HUES6 (cell line): ENCODE measurements at regions not wholly inside any gene's neighbourhood (a gene's known extent, or its start where the extent isn't known, plus 50 kb on each side); places are given as distances from the start of the nearest gene placed in this dataset.

Source experiments
- H3K27ac ChIP-seq: 2 replicates; pipeline ENCODE4 v1.7.0; 2013; ENCODE audit warnings: low read depth, mild to moderate bottlenecking, low read length, inconsistent platforms
- H3K27me3 ChIP-seq: 2 replicates; pipeline ENCODE4 v1.6.1; 2013; ENCODE audit warnings: low read length; ENCODE audit not compliant: control insufficient read depth, insufficient read depth
- H3K36me3 ChIP-seq: 2 replicates; pipeline ENCODE4 v1.6.1; 2013; ENCODE audit warnings: low read length; ENCODE audit not compliant: control insufficient read depth, insufficient read depth
- H3K4me1 ChIP-seq: 2 replicates; pipeline ENCODE4 v1.6.1; 2013; ENCODE audit warnings: low read length; ENCODE audit not compliant: control insufficient read depth, insufficient read depth
- H3K4me3 ChIP-seq: 2 replicates; pipeline ENCODE4 v1.5.1; 2013; ENCODE audit warnings: low read depth, low read length
- H3K9ac ChIP-seq: one replicate; pipeline ENCODE4 v1.6.1; 2013; ENCODE audit warnings: mild to moderate bottlenecking, low read length
- H3K9me3 ChIP-seq: 2 replicates; pipeline ENCODE4 v1.6.1; 2013; ENCODE audit warnings: low read depth, low read length; ENCODE audit not compliant: control insufficient read depth, insufficient read depth

DNA sequence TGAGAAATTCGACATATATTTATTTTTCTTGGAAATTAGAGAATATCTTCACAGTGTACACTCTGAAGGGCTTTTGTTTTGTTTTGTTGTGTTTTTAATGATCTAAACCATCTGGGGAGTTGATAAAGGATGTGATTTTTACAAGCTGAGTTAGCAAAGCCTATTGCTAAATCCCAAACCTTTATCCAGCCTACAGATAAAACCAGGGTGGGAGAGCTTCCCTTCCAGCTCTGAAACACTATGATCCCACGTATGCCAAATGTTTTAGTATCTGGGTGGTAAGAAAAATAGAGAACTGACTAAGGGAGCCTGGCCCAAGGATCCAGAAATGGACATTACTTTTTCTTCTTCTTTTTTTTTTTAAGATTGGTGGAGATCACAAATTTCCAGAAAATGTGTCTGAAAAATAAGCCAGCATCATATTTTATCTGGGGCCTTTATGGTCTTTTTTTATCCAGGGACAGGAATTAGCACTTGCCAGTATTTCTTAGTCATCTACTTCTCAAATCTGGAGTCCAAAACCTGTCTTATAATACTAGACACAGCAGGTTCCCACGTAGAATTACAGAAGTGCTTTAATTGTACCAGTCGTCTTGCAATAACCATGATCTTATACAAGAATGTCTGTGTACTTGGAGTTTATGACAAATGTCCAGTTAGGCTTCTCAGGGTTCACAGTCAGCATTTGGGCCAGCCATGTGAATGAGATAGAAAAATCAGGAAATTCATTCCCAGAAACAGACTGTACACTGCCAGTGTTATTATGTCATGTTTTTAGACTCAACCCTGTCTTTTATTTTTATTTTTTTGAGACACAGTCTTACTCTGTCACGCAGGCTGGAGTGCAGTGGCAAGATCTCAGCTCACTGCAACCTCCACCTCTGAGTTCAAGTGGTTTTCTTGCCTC lies 290.8 kb upstream of the MPDZ start:
- no peaks in the 10 kb centered on the region for H3K36me3 ChIP-seq
- peaks cover 13% of the 10 kb centered on the region for H3K27me3 ChIP-seq
- H3K9ac ChIP-seq: no peak overlapping the region
- H3K9me3 ChIP-seq: no peaks in the 10 kb centered on the region
- no peak overlapping the region for H3K4me3 ChIP-seq
- no peak overlapping the region for H3K27ac ChIP-seq
- peaks cover 6% of the 10 kb centered on the region for H3K4me1 ChIP-seq

DNA sequence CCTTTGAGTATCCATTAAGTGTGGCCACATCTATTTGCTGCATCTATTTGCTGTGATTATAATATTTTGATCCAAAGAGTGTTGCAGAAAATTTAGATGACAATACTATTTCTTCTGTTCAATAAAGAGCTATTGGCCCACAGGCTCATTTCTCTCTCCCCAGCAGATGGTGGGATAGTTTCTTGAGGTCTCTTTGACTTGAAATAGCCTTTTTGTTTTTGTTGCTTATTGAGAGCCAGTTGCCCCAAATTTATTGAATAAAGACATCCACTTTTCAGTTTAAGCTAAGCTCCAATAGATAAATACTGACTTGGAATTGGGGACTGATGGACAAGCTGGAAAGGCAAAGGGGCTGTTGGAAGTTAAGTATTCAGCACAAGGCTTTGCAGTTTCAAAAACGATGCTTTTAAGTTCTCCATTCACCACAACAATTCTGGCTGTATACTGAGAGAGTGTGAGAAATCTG lies 290.1 kb upstream of the MPDZ start:
- Histone ChIP-seq H3K9me3 (no peaks in the 10 kb centered on the region), H3K4me3 (no peak overlapping the region), H3K4me1 (0 out of 2 replicates have a peak, but pooled peaks cover 3% of the 10 kb centered on the region), H3K9ac (no peak overlapping the region), H3K27me3 (peaks cover 13% of the 10 kb centered on the region), H3K27ac (no peak overlapping the region), H3K36me3 (no peaks in the 10 kb centered on the region)

DNA sequence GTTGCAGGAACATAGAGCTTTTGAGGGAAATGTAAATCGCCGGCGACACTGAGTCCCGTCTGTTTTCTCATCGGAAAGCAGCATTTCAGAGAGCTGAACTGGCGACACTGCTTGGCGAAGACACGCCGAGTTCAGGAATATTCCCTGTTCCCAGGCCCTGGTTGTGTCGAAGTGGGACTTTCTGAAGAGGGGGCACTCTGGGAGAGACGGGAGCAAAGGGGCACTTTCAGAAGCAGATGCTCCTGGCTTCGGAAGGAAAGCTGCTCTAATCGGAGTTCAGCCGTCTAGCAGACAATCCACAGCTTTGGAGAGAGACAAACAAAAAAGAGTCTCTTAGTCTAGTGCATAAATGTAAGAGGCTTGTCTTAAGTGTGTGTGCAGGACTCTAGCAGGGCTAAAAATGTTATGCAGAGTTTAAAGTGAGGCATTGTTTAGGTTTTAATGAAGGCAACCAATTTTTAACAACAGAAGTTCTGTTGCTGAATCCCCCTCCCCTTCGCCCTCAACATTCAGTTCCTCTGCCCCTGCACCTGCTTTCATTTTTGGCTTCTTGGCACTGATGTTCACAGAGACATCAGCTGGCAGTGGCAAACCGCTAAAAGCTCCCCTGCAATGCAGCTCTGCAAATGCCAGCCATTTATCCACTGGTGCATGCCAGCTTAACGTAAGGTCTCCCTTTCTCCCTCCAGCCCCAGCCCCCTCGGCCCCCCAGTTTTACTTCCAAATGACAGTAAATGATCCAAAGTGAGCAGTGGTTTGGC lies 289.5 kb upstream of the MPDZ start:
- Histone ChIP-seq H3K27me3 (peaks cover 13% of the 10 kb centered on the region), H3K4me1 (0 out of 2 replicates have a peak, but pooled peaks cover 3% of the 10 kb centered on the region), H3K9me3 (no peaks in the 10 kb centered on the region), H3K27ac (no peak overlapping the region), H3K36me3 (no peaks in the 10 kb centered on the region), H3K9ac (peak overlapping the region; percentile 52), H3K4me3 (peak overlapping the region; percentile 69)

DNA sequence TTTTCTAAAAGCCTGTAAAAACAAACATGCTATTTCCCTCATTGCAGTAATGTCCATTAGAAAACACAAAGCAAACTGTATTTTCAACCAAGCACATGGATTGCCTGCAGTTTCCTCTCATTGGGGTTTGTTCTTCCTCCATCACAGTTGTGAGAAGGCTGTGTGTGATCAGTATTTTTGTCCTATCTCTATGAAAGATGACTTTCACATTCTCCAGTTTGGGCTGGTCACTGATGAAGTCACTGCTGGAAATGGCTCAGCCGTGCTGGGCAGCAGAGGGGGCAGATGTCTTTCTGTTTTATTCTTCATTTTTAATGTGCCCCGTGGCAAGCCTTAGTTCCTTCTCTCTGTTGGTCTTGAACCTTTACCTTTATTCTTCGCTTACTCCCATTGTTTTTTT lies 288.9 kb upstream of the MPDZ start:
- H3K27me3 ChIP-seq: peaks cover 13% of the 10 kb centered on the region
- peak overlapping the region; percentile 52 for H3K9ac ChIP-seq
- peak overlapping the region; percentile 69 for H3K4me3 ChIP-seq

DNA sequence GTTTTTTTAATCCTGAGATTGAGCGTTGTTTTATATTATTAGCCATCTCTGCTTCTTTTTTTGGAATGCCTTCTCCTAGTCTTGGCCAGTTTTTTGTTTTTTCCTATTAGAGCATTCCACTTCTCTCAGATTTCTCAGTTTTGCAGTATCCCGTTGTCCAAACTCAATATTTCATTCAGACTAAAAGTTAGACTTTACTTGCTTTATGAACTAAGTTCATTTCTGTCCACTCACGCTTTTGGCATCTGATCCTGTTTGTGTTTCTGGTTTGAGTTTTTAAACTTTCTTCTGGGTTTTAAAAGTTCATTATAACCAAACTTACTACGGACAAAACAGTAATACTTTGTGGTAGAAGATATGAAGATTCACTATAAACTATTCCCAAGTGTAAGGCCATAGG lies 288.3 kb upstream of the MPDZ start:
- Histone ChIP-seq H3K27ac (no peak overlapping the region), H3K4me1 (0 out of 2 replicates have a peak, but pooled peaks cover 3% of the 10 kb centered on the region), H3K9me3 (no peaks in the 10 kb centered on the region), H3K27me3 (peaks cover 13% of the 10 kb centered on the region), H3K9ac (no peak overlapping the region), H3K4me3 (no peak overlapping the region), H3K36me3 (no peaks in the 10 kb centered on the region)

More for the DNA sequence above, 288.9 kb upstream of the MPDZ start:
- Histone ChIP-seq H3K4me1 (0 out of 2 replicates have a peak, but pooled peaks cover 3% of the 10 kb centered on the region), H3K9me3 (no peaks in the 10 kb centered on the region), H3K27ac (no peak overlapping the region), H3K36me3 (no peaks in the 10 kb centered on the region)

DNA sequence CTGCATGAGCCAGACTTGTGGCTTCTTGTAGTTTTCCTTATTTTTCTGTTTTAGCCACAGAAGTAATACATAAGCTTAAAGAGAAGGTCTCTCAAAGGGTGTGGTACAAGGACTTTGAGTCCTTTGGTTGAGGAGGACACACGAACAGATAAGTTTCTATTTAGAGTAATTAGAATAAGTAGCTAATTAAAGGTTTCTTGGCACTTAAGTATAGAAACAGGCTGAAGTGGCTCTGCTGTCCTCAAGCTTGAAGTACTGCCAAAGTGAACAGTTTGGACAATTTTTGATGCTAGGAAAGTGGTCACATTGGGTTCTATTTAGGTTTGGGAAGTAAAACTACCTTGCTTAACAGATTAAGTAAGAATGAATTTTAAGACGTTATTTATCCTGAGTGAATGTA lies 278.3 kb upstream of the MPDZ start:
- H3K9ac ChIP-seq: no peak overlapping the region

DNA sequence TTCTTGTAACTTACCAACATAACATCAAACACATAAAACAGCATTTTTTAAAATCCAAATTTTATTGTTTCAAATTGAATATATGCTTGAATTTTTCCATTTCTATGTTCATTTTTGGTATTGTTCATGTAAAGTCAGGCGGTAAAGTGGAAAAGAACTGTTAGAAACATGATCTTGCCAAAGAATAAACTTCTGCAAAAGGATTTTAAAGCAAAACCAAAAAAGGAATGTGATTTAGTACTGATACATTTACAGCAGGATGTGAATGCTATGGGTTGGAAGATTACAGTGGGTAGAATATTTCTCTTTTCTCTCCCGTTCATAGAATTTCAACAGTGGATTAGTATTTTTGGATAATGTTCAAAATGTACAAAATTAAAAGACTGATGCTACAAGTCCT lies 277.2 kb upstream of the MPDZ start:
- Histone ChIP-seq H3K27ac (no peak overlapping the region), H3K36me3 (no peaks in the 10 kb centered on the region), H3K27me3 (no peaks in the 10 kb centered on the region), H3K4me3 (no peak overlapping the region), H3K4me1 (no peaks in the 10 kb centered on the region), H3K9ac (no peak overlapping the region), H3K9me3 (no peaks in the 10 kb centered on the region)

More for the DNA sequence above, 278.3 kb upstream of the MPDZ start:
- Histone ChIP-seq H3K9me3 (no peaks in the 10 kb centered on the region), H3K27me3 (no peaks in the 10 kb centered on the region), H3K36me3 (no peaks in the 10 kb centered on the region), H3K4me1 (no peaks in the 10 kb centered on the region), H3K4me3 (no peak overlapping the region), H3K27ac (no peak overlapping the region)

DNA sequence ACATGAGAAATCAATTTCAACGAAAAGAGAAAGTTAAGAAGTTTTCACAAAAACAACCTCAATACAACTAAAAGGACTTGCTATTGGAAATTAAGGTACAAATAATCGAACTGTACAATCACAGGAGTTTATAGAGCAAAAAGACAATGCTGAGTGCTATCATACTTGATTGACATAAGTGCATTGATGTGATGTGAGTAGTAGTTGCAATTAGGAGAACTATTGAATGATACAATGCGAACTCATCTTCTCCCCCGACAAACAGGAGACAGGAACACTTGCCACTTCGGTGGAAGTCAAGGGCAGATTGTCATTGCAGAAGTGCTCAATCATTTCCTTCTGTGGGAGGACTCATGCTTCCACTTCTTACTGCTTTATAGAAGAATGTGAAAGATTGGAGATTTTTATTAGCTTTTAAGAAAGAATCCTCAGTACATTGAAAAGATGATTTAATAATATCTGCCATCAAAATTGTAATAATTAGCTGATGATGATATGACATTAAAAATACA lies 276.6 kb upstream of the MPDZ start:
- Histone ChIP-seq H3K27ac (no peak overlapping the region), H3K4me3 (no peak overlapping the region), H3K27me3 (no peaks in the 10 kb centered on the region), H3K36me3 (no peaks in the 10 kb centered on the region), H3K9ac (no peak overlapping the region), H3K9me3 (no peaks in the 10 kb centered on the region), H3K4me1 (no peaks in the 10 kb centered on the region)

DNA sequence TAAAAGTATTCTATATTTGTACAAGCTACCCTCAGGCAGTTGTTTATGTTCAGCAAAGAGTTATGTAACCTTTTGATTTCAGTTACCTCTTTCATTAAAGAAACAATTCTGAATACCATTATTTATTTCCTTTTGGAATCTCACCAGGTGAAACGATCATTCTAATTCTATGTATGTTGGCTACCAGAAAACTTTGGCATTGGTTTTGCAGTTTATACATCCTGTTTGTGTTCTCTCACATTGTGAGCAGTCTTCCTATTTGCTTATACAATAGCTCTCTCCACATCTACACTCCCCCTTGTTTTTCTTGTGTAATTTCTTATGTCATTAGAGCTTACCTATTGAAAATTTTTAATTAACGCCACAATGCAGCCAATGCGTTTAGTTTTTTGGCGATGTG lies 276.0 kb upstream of the MPDZ start:
- Histone ChIP-seq H3K4me3 (no peak overlapping the region), H3K4me1 (no peaks in the 10 kb centered on the region), H3K9ac (no peak overlapping the region), H3K27me3 (no peaks in the 10 kb centered on the region), H3K9me3 (no peaks in the 10 kb centered on the region), H3K36me3 (no peaks in the 10 kb centered on the region), H3K27ac (no peak overlapping the region)

DNA sequence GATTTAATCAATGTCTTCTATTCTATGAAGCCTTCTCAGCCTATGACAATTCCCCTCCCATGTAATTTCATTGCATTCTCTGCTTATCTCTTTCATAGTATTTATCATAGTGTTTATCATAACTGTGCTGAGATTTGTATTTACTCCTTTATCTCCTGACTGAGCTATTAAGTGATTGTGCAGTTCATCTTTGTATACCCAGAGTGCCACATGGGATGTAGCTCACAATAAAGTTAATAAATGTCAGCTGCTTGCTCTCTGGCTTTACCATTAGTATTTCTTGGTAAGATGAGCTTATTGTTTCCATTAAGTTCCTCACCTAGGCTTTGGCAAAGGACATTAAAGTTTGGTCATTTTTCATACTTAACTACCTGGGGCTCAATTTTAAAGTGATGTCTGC lies 275.1 kb upstream of the MPDZ start:
- Histone ChIP-seq H3K9me3 (no peaks in the 10 kb centered on the region), H3K27me3 (no peaks in the 10 kb centered on the region), H3K9ac (no peak overlapping the region), H3K36me3 (no peaks in the 10 kb centered on the region), H3K4me1 (no peaks in the 10 kb centered on the region), H3K27ac (no peak overlapping the region), H3K4me3 (no peak overlapping the region)
